GM12874 (cell line): ENCODE measurements at regions not wholly inside any gene's neighbourhood (a gene's known extent, or its start where the extent isn't known, plus 50 kb on each side); places are given as distances from the start of the nearest gene placed in this dataset.

ENCODE experiments used
- TF ChIP-seq, protein P1 (sequence below): IDR thresholded peaks from 2 replicates; pipeline ENCODE4 v1.5.1; 2011; ENCODE audit warnings: low read depth, mild to moderate bottlenecking, control low read depth, low read length, moderate library complexity; ENCODE audit not compliant: insufficient read depth

DNA sequence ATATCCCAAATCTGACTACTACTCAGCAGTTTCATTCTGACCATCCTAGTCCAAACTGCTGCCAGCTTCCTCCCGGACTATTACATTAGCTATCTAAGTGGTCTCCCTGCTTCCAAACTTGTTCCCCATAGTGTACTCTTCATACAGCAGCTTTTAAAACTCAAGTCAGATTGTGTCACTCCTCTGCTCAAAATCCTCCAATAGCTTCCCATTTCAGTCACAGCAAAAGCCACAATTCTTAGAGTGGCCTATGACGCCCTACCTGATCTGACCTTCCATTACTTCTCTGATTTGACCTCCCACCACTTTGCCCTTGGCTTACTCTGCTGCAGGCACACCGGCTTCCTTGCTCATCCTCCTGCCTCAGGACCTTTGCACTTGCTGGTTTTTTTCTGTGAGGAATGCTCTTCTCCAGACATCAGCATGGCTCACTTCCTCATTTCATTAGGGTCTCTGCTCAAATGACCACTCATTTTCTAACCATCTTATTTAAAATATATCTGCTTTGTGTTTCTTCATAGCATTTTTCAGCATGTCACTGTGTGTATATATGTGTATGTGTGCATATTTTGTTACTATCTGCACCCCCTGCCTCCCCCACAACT, 111.1 kb upstream of the DTNBP1 start:
- TF ChIP-seq, protein P1, sequence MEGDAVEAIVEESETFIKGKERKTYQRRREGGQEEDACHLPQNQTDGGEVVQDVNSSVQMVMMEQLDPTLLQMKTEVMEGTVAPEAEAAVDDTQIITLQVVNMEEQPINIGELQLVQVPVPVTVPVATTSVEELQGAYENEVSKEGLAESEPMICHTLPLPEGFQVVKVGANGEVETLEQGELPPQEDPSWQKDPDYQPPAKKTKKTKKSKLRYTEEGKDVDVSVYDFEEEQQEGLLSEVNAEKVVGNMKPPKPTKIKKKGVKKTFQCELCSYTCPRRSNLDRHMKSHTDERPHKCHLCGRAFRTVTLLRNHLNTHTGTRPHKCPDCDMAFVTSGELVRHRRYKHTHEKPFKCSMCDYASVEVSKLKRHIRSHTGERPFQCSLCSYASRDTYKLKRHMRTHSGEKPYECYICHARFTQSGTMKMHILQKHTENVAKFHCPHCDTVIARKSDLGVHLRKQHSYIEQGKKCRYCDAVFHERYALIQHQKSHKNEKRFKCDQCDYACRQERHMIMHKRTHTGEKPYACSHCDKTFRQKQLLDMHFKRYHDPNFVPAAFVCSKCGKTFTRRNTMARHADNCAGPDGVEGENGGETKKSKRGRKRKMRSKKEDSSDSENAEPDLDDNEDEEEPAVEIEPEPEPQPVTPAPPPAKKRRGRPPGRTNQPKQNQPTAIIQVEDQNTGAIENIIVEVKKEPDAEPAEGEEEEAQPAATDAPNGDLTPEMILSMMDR: no peak

DNA sequence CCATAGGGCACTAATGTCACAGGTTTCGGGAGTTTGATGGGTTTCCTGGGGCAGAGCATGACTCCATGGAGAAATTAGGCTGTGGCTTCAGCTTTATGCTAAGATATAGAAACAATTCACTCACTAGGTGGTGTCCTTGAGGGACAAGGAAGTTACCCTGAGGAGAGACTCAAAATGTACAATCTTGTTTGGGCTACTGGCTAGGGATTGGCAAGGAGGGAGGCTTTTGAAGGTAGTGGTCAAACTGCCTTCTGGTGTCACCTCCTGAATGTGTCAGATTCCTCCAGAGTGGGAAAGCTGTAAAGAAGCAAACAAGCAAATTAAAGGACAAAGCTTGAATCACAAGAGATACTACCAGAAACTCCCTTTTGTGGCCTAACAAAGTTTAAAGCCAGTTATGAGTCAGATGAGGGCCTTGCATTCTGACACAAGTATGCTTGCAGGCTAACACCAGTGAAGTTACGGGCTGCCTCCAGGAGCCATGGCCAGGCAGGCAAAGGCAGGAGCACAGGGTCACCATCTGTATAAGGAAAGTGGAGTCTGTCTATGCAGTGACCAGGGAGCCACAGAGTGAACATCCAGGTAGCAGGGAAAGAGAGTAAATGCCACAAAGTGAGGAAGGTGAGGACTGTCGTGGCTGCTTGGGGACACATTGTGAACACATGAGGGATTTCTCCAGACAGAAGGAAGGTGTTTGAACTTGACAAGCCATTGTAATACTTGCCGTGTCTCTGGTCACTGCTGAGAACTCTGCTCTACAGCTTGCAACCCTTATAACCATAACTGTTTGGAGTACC, 107.7 kb upstream of the DTNBP1 start:
- TF ChIP-seq, protein P1: peak; percentile 15; the same call in 1 of the 2 replicates

DNA sequence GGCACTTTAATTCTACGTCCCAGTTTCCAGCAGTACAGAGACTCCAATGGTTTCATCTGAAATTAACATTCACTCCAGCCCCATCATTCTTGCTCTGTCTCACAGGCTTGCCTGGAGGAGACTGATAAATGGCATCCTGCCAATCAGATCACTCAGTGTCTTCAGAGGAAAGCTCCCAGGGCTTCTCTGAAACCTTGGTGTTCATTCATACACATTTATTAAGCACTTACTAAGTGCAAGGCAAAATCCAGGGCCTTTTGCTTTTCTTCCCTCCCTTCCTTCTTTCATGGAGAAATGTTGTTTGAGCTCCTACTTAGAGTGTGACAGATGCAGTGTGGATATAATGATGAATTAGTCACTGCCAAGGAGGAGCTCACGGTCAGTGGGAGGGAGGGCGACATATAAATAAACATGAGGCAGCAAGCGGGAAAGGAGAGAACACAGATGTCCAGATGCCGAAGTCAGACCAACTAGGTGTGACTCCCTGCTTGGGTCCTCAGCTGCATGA, 106.7 kb upstream of the DTNBP1 start:
- TF ChIP-seq, protein P1: no peak

DNA sequence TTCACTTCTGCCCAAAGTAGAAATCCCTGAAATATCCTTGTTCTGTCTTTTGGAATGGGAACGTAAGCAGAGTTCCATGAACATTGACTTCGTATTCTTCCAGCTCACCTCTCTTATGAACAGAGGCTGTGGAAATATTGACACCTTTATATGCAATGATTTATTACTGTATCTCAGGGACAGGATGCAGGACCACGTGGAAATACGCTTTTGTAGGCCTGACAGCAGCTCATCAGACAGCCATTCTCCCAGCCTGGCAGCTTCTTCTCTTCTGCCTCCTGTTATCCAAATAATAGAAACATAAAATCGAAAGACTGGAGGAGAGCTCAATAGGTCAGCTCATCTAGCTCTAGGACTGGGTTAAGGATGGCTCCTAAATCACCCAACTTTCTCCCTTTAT, 106.2 kb upstream of the DTNBP1 start:
- TF ChIP-seq, protein P1: no peak

DNA sequence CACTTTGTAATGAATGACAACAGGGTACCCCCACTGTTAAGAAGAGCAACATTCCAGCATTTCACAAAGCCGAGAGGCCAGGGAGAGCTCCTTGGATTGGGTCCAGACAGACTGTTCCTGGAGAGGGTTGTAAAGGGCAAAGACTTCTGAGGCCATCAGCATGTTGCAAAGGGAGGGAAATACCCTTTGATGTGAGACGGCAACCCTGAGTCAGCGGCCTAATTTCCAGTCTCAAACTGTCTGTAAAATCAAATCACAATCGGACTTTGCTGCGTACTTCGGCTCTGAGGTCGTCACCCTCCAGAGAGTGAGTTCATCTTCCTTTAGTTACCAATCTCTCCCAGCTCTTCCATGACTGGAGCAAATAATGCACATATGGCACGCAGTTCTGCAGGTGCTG, 101.0 kb upstream of the DTNBP1 start:
- TF ChIP-seq, protein P1: no peak

DNA sequence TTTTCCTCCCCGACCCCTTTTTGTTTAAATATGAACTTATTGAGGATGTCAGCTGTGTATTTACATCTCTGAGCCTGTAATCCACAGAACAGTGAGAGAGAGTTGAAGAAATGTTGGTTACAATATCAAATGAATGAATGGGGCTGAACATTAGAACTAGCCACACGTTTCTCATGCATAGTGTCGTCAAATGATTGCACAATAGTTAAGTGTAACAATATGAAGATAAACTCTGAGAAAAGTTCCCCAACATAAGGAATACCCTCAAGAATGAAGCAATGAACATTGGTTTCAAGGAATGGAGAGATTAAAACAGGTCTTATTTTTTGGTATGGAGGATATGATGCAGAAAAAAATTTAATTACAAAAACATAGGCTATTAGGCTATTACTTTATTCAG, 100.5 kb upstream of the DTNBP1 start:
- TF ChIP-seq, protein P1: no peak

DNA sequence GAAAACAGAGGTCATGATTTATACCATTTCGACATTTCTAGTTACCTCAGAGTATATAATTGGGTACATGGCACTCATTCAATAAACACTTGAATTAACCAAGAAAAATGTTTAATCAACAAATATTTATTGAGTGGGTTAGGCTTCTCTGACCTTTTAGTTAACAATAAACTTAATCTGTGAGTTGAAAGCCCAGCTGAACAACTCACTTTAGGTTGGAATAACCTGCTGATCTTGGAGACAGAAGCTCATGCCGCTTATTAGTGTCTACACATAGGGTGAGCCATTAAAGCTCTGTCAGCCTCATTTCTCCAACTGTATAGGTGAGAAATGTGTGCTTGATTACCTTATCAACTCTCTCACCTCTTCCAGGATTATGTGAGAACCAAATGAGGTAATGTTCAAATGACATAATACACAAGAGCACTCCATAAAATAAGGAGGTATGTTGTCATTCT, 98.2 kb upstream of the DTNBP1 start:
- TF ChIP-seq, protein P1: no peak
